ENCODE measurements at regions not wholly inside any gene's neighbourhood (a gene's known extent, or its start where the extent isn't known, plus 50 kb on each side); places are given as distances from the start of the nearest gene placed in this dataset.
"Not testable (repeated sequence)": the region's sequence is repeated elsewhere in the genome, so short reads cannot be mapped to it uniquely, and the experiment has no call there.

DNA sequence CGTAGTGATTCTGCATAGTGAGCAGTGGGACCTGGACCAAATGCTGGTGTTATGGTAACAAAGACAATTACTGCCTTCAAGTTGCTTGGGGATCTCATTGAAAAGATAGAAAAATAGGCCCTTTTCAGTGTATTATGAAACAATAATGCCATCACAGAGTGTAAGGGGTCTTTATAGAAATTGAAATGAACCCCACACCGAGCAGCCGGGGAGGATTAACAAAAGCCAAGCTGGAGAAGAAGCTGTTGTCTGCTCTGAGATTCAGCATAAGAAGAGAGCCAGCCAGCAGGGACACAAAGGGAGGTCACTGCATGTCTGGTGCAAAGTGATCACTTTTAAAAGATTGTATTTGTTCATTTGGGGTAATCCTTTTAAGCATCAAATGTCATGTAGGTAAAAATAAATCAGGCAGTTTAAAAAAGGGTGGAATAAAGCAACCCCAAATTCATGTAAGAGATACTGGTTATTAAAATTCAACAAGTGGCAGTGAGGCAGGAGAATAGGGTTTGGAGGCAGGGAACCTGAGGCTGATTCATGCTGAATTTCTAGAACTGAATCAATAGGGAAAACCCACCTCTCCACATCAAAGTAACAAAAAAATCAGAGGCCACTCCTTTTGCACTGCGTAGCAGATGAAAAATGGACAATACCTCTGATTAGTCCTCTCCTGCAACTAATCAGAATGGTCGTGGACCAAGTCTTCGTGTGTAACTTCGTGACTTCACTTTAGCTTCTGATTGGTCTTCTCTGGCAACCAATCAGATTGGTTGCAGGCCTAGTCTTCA is 1548.3 kb upstream of the SLC10A2 start:
- TF ChIP-seq, protein P1, sequence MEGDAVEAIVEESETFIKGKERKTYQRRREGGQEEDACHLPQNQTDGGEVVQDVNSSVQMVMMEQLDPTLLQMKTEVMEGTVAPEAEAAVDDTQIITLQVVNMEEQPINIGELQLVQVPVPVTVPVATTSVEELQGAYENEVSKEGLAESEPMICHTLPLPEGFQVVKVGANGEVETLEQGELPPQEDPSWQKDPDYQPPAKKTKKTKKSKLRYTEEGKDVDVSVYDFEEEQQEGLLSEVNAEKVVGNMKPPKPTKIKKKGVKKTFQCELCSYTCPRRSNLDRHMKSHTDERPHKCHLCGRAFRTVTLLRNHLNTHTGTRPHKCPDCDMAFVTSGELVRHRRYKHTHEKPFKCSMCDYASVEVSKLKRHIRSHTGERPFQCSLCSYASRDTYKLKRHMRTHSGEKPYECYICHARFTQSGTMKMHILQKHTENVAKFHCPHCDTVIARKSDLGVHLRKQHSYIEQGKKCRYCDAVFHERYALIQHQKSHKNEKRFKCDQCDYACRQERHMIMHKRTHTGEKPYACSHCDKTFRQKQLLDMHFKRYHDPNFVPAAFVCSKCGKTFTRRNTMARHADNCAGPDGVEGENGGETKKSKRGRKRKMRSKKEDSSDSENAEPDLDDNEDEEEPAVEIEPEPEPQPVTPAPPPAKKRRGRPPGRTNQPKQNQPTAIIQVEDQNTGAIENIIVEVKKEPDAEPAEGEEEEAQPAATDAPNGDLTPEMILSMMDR (IDR thresholded peaks at IDR 0.05; ENCODE audit: low read depth, low read length) = no peak
- in situ Hi-C loops (cut with HindIII; ENCODE audit: low sequenced_read_pairs) = no loop called here
- no peak overlapping the region for H3K4me3 ChIP-seq (ENCODE audit: low read depth, low read length)
- DNase-seq (ENCODE audit: low read depth, low spot score) = no peak

DNA sequence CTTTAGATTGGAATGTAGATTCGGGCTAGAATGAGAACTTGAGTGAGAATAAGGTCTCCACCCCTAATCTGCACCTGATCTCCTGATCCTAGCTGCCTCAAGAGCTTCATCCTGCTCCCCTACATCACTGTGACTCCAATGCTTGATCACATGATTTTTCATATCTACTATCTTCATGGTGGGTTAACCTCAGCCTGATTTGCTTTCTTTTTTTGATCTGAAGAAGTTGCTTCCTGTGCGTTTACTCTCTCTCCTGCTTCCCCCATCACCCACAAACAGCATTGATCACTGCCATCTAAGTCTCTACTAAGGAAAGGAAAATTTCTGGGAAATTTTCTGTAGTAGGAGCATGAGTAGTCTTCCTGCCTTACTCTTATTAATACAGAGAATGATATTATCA is 1542.1 kb upstream of the SLC10A2 start:
- TF ChIP-seq, protein P1 (IDR thresholded peaks at IDR 0.05; ENCODE audit: low read depth, low read length) = no peak
- in situ Hi-C loops (cut with HindIII; ENCODE audit: low sequenced_read_pairs) = no loop called here
- no peak for DNase-seq (ENCODE audit: low read depth, low spot score)
- H3K4me3 ChIP-seq (ENCODE audit: low read depth, low read length) = no peak overlapping the region

DNA sequence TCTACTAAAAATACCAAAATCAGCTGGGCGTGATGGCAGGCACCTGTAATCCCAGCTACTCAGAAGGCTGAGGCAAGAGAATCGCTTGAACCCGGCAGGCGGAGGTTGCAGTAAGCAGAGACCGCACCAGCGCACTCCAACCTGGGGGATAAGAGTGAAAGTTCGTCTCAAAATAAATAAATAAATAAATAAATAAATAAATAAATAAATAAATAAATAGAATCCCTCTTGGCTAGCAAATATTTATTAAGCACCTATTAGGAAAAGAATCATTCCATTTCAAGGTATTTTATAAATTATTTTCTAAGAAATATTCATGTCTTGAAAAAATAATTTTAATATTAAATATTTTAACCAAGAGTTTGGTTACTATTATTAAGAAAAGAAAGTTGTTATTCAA is 1539.2 kb upstream of the SLC10A2 start:
- DNase-seq (ENCODE audit: low read depth, low spot score); in situ Hi-C loops (cut with HindIII; ENCODE audit: low sequenced_read_pairs); H3K4me3 ChIP-seq (ENCODE audit: low read depth, low read length): not testable (repeated sequence)

DNA sequence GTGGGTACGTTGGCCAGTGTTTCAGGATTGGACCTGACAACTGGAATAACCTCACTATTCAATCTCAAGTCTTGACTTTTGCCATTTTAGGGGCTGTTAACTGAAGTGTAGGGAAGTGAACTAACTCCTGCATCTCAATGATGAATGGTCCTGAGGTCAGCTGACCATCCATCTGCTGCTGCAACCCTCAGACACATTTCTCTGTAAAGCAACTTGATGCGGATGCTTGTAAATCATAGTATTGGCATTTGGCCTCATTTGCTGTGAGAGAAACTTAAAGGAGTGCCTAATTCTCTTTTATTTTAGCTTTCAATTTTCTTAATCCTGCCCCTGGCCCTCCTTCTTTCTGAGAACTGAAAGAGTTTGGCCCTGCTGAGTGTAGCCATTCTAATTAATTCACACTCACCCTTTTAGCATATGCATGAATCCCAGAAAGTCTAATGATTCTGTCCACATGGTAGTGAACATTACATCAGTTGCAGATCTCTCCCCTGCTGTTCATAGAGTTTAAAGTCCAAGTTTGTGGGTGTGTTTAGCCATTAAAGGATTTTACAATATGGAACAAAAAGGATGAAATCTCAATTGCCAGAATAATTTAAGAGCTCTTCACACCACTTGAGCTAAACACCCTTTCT is 1531.4 kb upstream of the SLC10A2 start:
- TF ChIP-seq, protein P1 (IDR thresholded peaks at IDR 0.05; ENCODE audit: low read depth, low read length) = no peak
- in situ Hi-C loops (cut with HindIII; ENCODE audit: low sequenced_read_pairs) = no loop called here
- DNase-seq (ENCODE audit: low read depth, low spot score) = no peak
- no peak overlapping the region for H3K4me3 ChIP-seq (ENCODE audit: low read depth, low read length)

DNA sequence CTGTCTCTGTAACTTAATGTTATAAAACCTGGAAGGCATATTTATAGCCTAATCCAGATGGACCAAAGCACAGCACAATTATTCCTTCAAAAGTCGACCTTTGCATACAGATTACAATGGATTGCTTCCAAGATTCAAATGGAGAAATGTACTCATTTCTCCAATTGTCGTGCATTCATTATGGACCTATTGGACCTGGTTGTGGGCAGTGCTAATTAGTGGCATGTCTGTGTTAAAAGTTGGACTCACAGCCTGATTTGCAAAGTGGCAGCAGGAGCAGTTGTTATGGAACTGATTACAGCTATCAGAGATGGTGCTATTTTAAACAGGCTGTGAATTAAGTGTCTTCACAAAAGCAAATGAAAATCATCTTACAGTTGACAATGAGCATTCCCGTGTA is 1529.3 kb upstream of the SLC10A2 start:
- in situ Hi-C loops (cut with HindIII; ENCODE audit: low sequenced_read_pairs) = no loop called here
- DNase-seq (ENCODE audit: low read depth, low spot score) = no peak
- TF ChIP-seq, protein P1 (IDR thresholded peaks at IDR 0.05; ENCODE audit: low read depth, low read length) = no peak
- H3K4me3 ChIP-seq (ENCODE audit: low read depth, low read length) = no peak overlapping the region

DNA sequence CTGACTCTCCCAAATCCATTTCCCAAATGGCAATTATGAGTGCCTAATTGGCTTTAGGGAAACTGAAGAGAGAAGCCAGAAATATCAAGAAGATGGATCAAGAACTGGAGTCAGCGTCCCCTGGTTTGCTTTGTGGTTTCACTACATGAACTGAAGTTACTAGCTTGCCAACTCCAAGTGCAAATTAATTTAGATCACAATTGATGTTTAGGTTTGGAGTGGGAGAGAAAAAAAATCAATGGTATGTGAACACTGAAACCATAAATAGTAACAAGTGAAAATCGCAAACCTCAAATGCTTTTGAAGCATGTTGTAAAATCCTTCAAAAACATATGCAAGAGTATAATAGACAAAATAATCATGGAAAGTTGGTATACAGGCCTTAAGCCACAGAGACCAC is 1528.6 kb upstream of the SLC10A2 start:
- TF ChIP-seq, protein P1 (IDR thresholded peaks at IDR 0.05; ENCODE audit: low read depth, low read length) = no peak
- in situ Hi-C loops (cut with HindIII; ENCODE audit: low sequenced_read_pairs) = no loop called here
- H3K4me3 ChIP-seq (ENCODE audit: low read depth, low read length) = no peak overlapping the region
- DNase-seq (ENCODE audit: low read depth, low spot score) = peak; percentile 26

DNA sequence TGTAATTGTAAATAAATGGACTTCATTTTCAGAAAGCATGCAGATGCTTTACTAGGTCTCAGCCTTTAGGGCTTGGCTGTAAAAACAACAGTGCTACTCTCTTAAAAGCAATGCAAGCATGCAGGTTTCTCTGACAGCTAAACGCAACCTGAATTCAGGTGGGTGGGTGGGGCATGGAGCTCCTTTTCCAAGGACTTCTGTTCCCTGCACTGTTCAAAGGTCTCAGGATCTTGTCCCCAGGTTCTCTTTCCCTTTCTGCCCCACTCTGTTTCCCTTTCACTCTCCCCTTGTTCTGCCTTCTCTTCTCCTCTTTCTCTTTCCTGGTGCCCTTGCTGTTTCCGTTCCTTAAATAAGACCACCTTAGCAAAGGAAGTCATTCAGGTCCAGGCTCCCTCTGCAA is 1527.5 kb upstream of the SLC10A2 start:
- TF ChIP-seq, protein P1 (IDR thresholded peaks at IDR 0.05; ENCODE audit: low read depth, low read length) = no peak
- H3K4me3 ChIP-seq (ENCODE audit: low read depth, low read length) = no peak overlapping the region
- DNase-seq (ENCODE audit: low read depth, low spot score) = no peak
- in situ Hi-C loops (cut with HindIII; ENCODE audit: low sequenced_read_pairs) = no loop called here

Data from astrocyte of the spinal cord (primary cell).